HS-5 (cell line): ENCODE measurements at regions not wholly inside any gene's neighbourhood (a gene's known extent, or its start where the extent isn't known, plus 50 kb on each side); places are given as distances from the start of the nearest gene placed in this dataset.

Source experiments
- DNase-seq: peaks from one replicate; pipeline ENCODE4 v3.0.0-alpha.2; 2012; ENCODE audit warnings: low read depth

GRCh38 chr7:142329062-142329790 lies 71.4 kb upstream of the PRSS58 start:
- no peak for DNase-seq

GRCh38 chr7:142328551-142328950 lies 70.7 kb upstream of the PRSS58 start:
- DNase-seq, result no peak

GRCh38 chr7:142327628-142328405 lies 70.0 kb upstream of the PRSS58 start:
- no peak for DNase-seq

GRCh38 chr7:142323706-142324105 lies 65.8 kb upstream of the PRSS58 start:
- no peak for DNase-seq

GRCh38 chr7:142321391-142321790 lies 63.5 kb upstream of the PRSS58 start:
- DNase-seq, result no peak

GRCh38 chr7:142320883-142321282 lies 63.0 kb upstream of the PRSS58 start:
- DNase-seq, result no peak

GRCh38 chr7:142319970-142320369 lies 62.1 kb upstream of the PRSS58 start:
- DNase-seq, result no peak

GRCh38 chr7:142314281-142314680 lies 56.4 kb upstream of the PRSS58 start:
- DNase-seq, result no peak

- DNase-seq, result no peak
Observed at GRCh38 chr7:142313528-142313927, 55.7 kb upstream of the PRSS58 start.

GRCh38 chr7:142311876-142312275 lies 54.0 kb upstream of the PRSS58 start:
- DNase-seq, result no peak

- DNase-seq, result no peak
Observed at GRCh38 chr7:142308918-142309317, 51.1 kb upstream of the PRSS58 start.

GRCh38 chr7:142308326-142308725 lies 50.5 kb upstream of the PRSS58 start:
- DNase-seq, result no peak
